ENCODE measurements at regions not wholly inside any gene's neighbourhood (a gene's known extent, or its start where the extent isn't known, plus 50 kb on each side); places are given as distances from the start of the nearest gene placed in this dataset.

- no peaks in the 10 kb centered on the region for H3K27me3 ChIP-seq (ENCODE audit: insufficient read depth, low read length)
- Mint-ChIP-seq H3K9me3 (peaks cover 0 to 13% (median 0%) of the 10 kb centered on the region in 8 donors), H3K36me3 (no peaks in the 10 kb centered on the region), H3K27me3 (peaks cover 6 to 10% of the 10 kb centered on the region in 2 donors), H3K4me3 (no peak overlapping the region), H3K27ac (no peak overlapping the region), H3K4me1 (peaks cover 0 to 6% (median 2%) of the 10 kb centered on the region in 4 donors)
- no peaks in the 10 kb centered on the region for H3K36me3 ChIP-seq (ENCODE audit: insufficient read depth, low read length)
- H3K9me3 ChIP-seq (ENCODE audit: control insufficient read depth in 1 of 2, low read length in 2 of 2) = no peaks in the 10 kb centered on the region
- CTCF ChIA-PET (ENCODE audit: partially characterized antibody) = no interaction called here
- H3K4me3 ChIP-seq (ENCODE audit: low read length in 2 of 2) = no peak overlapping the region
- no peak overlapping the region for H3K27ac ChIP-seq (ENCODE audit: low read depth, low read length)
- no peaks in the 10 kb centered on the region for H3K4me1 ChIP-seq (ENCODE audit: insufficient read depth, low read length)
- intact Hi-C loops (cut with micrococcal nuclease) = no loop called here
- no peak for DNase-seq
- POLR2A ChIA-PET (ENCODE audit: partially characterized antibody) = no interaction called here
These were observed 263.4 kb downstream of the ADGRD1 start for GRCh38 chr12:131217024-131217586.

- Mint-ChIP-seq H3K36me3 (no peaks in the 10 kb centered on the region), H3K9me3 (peaks cover 0 to 5% (median 0%) of the 10 kb centered on the region in 8 donors), H3K4me1 (peaks cover 4 to 11% (median 8%) of the 10 kb centered on the region in 4 donors), H3K27me3 (peaks cover 10 to 14% of the 10 kb centered on the region in 2 donors), H3K27ac (no peak overlapping the region), H3K4me3 (no peak overlapping the region)
- no peaks in the 10 kb centered on the region for H3K36me3 ChIP-seq (ENCODE audit: insufficient read depth, low read length)
- ChIA-PET CTCF (ENCODE audit: partially characterized antibody) (no interaction called here), POLR2A (ENCODE audit: partially characterized antibody) (no interaction called here)
- H3K4me3 ChIP-seq (ENCODE audit: low read length in 2 of 2) = no peak overlapping the region
- H3K9me3 ChIP-seq (ENCODE audit: control insufficient read depth in 1 of 2, low read length in 2 of 2) = no peaks in the 10 kb centered on the region
- no peaks in the 10 kb centered on the region for H3K27me3 ChIP-seq (ENCODE audit: insufficient read depth, low read length)
- H3K4me1 ChIP-seq (ENCODE audit: insufficient read depth, low read length) = no peaks in the 10 kb centered on the region
- intact Hi-C loops (cut with micrococcal nuclease) = no loop called here
- H3K27ac ChIP-seq (ENCODE audit: low read depth, low read length) = no peak overlapping the region
- no peak for DNase-seq
These were observed 264.6 kb downstream of the ADGRD1 start for GRCh38 chr12:131218026-131218922.

- Mint-ChIP-seq H3K36me3 (no peaks in the 10 kb centered on the region), H3K9me3 (no peaks in the 10 kb centered on the region), H3K27me3 (peaks cover 10 to 14% of the 10 kb centered on the region in 2 donors), H3K27ac (no peak overlapping the region), H3K4me1 (peaks cover 4 to 11% (median 8%) of the 10 kb centered on the region in 4 donors), H3K4me3 (no peak overlapping the region)
- no peaks in the 10 kb centered on the region for H3K9me3 ChIP-seq (ENCODE audit: control insufficient read depth in 1 of 2, low read length in 2 of 2)
- no peak for DNase-seq
- no peaks in the 10 kb centered on the region for H3K36me3 ChIP-seq (ENCODE audit: insufficient read depth, low read length)
- POLR2A ChIA-PET (ENCODE audit: partially characterized antibody) = no interaction called here
- no peaks in the 10 kb centered on the region for H3K4me1 ChIP-seq (ENCODE audit: insufficient read depth, low read length)
- H3K4me3 ChIP-seq (ENCODE audit: low read length in 2 of 2) = no peak overlapping the region
- H3K27me3 ChIP-seq (ENCODE audit: insufficient read depth, low read length) = no peaks in the 10 kb centered on the region
- no peak overlapping the region for H3K27ac ChIP-seq (ENCODE audit: low read depth, low read length)
- intact Hi-C loops (cut with micrococcal nuclease) = no loop called here
- CTCF ChIA-PET (ENCODE audit: partially characterized antibody) = no interaction called here
These were observed 265.4 kb downstream of the ADGRD1 start for GRCh38 chr12:131218923-131219669.

- no peaks in the 10 kb centered on the region for H3K36me3 Mint-ChIP-seq
- H3K4me3 Mint-ChIP-seq = no peak overlapping the region
- CTCF ChIA-PET (ENCODE audit: partially characterized antibody) = no interaction called here
These were observed 266.1 kb downstream of the ADGRD1 start for GRCh38 chr12:131219670-131220330.

GRCh38 chr12:131220331-131220685, 266.6 kb downstream of the ADGRD1 start:
- H3K27ac Mint-ChIP-seq = no peak overlapping the region
- Histone ChIP-seq H3K36me3 (ENCODE audit: insufficient read depth, low read length) (no peaks in the 10 kb centered on the region), H3K4me3 (ENCODE audit: low read length in 2 of 2) (no peak overlapping the region), H3K27ac (ENCODE audit: low read depth, low read length) (no peak overlapping the region), H3K27me3 (ENCODE audit: insufficient read depth, low read length) (no peaks in the 10 kb centered on the region), H3K9me3 (ENCODE audit: control insufficient read depth in 1 of 2, low read length in 2 of 2) (no peaks in the 10 kb centered on the region), H3K4me1 (ENCODE audit: insufficient read depth, low read length) (no peaks in the 10 kb centered on the region)
- H3K4me3 Mint-ChIP-seq = no peak overlapping the region
- ChIA-PET CTCF (ENCODE audit: partially characterized antibody) (no interaction called here), POLR2A (ENCODE audit: partially characterized antibody) (no interaction called here)
- H3K27me3 Mint-ChIP-seq = peaks cover 10 to 14% of the 10 kb centered on the region in 2 donors
- no peaks in the 10 kb centered on the region for H3K36me3 Mint-ChIP-seq
- DNase-seq = no peak
- peaks cover 4 to 11% (median 8%) of the 10 kb centered on the region in 4 donors for H3K4me1 Mint-ChIP-seq
- intact Hi-C loops (cut with micrococcal nuclease) = no loop called here
- no peaks in the 10 kb centered on the region for H3K9me3 Mint-ChIP-seq

More at GRCh38 chr12:131219670-131220330, 266.1 kb downstream of the ADGRD1 start:
- Histone ChIP-seq H3K36me3 (ENCODE audit: insufficient read depth, low read length) (no peaks in the 10 kb centered on the region), H3K27me3 (ENCODE audit: insufficient read depth, low read length) (no peaks in the 10 kb centered on the region), H3K27ac (ENCODE audit: low read depth, low read length) (no peak overlapping the region), H3K9me3 (ENCODE audit: control insufficient read depth in 1 of 2, low read length in 2 of 2) (no peaks in the 10 kb centered on the region), H3K4me1 (ENCODE audit: insufficient read depth, low read length) (no peaks in the 10 kb centered on the region), H3K4me3 (ENCODE audit: low read length in 2 of 2) (no peak overlapping the region)
- H3K4me1 Mint-ChIP-seq = peaks cover 4 to 11% (median 8%) of the 10 kb centered on the region in 4 donors
- no peak for DNase-seq
- no peak overlapping the region for H3K27ac Mint-ChIP-seq
- POLR2A ChIA-PET (ENCODE audit: partially characterized antibody) = no interaction called here
- H3K27me3 Mint-ChIP-seq = peaks cover 10 to 14% of the 10 kb centered on the region in 2 donors
- no peaks in the 10 kb centered on the region for H3K9me3 Mint-ChIP-seq
- intact Hi-C loops (cut with micrococcal nuclease) = no loop called here

GRCh38 chr12:131221061-131221956, 267.6 kb downstream of the ADGRD1 start:
- H3K9me3 Mint-ChIP-seq = no peaks in the 10 kb centered on the region
- no peak overlapping the region for H3K27ac ChIP-seq (ENCODE audit: low read depth, low read length)
- no peaks in the 10 kb centered on the region for H3K36me3 ChIP-seq (ENCODE audit: insufficient read depth, low read length)
- no peak overlapping the region for H3K27ac Mint-ChIP-seq
- CTCF ChIA-PET (ENCODE audit: partially characterized antibody) = no interaction called here
- intact Hi-C loops (cut with micrococcal nuclease) = no loop called here
- no peak for DNase-seq
- POLR2A ChIA-PET (ENCODE audit: partially characterized antibody) = no interaction called here
- no peaks in the 10 kb centered on the region for H3K9me3 ChIP-seq (ENCODE audit: control insufficient read depth in 1 of 2, low read length in 2 of 2)
- H3K4me3 Mint-ChIP-seq = no peak overlapping the region
- peaks cover 4 to 11% (median 8%) of the 10 kb centered on the region in 4 donors for H3K4me1 Mint-ChIP-seq
- no peaks in the 10 kb centered on the region for H3K27me3 ChIP-seq (ENCODE audit: insufficient read depth, low read length)
- H3K36me3 Mint-ChIP-seq = no peaks in the 10 kb centered on the region
- no peaks in the 10 kb centered on the region for H3K4me1 ChIP-seq (ENCODE audit: insufficient read depth, low read length)
- no peak overlapping the region for H3K4me3 ChIP-seq (ENCODE audit: low read length in 2 of 2)
- H3K27me3 Mint-ChIP-seq = peaks cover 10 to 14% of the 10 kb centered on the region in 2 donors

Data from CD4-positive, alpha-beta memory T cell (primary cell).